GM13977 (cell line): ENCODE measurements at regions not wholly inside any gene's neighbourhood (a gene's known extent, or its start where the extent isn't known, plus 50 kb on each side); places are given as distances from the start of the nearest gene placed in this dataset.

Experiments used
- DNase-seq: peaks from one replicate; pipeline ENCODE4 v3.0.0; 2012; ENCODE audit warnings: low spot score
- CTCF ChIP-seq: IDR thresholded peaks from 2 replicates; pipeline ENCODE4 v1.5.1; 2012; ENCODE audit warnings: mild to moderate bottlenecking, control low read depth; ENCODE audit not compliant: insufficient read depth; ENCODE audit errors: extremely low read depth, missing control alignments
- in situ Hi-C: fragments of 300-500 bp; cut with MboI; formaldehyde crosslinking; loops from one replicate; pipeline ENCODE4 v1.12.0; 2022; ENCODE audit warnings: low sequenced_read_pairs, low pct_unique_long_range_greater_than_20kb, mixed read lengths, inconsistent platforms; ENCODE audit not compliant: unreplicated experiment

DNA sequence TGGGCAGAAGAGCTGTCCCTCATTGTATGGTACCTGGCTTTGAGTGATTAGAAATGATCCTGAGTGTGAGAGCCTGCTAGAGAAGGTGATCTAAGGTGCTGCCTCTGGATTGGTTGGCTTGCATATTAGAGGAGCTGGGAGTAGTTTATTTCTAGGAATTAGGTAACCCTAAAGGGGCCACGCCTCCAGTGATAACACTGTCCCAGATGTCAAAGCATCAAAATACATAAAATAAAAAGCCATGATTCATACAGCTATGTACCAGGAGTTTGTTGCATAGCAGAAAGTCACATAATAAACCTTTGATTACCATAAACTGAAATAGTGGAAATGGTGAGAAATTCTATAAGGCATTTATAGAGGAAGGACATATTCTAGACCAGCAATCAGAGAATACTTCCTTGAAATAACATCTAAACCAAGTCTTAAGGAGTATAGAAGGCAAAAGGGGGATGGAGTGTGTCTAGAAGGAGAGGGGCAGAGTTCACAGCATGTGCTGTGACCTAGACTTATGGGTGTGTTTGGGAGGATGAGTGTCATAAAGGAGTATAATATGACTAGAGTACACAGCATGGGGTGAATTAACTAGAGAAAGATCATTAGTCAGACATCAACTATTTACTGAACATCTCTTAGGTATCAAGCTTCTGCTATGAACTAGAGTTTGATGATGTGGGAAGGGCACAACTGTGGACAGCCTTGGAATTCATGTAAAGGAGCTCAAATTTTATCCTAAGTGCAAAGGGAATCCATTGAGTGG lies 686.4 kb downstream of the GALC start:
- in situ Hi-C loops, result no loop called here
- TF ChIP-seq CTCF, result no peak
- no peak for DNase-seq

DNA sequence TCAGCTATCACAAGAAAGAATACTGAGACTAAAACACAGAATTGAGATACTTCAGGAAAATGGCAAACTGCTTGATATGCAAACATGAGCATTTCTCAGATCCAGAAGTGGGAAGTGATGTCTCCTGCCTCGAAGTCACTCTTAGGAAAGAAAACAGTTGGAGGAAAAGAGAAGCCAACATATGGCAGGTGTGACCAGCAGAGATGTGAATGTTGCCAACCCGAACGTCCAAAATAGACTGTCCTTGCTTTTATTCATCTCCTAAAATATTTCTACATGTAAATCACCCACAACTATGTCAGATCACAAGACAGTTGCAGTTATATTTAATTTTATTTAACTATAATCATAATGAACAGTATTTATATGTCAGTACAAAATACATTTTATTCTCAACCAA lies 687.6 kb downstream of the GALC start:
- in situ Hi-C loops, result no loop called here

GRCh38 chr14:87304404-87304803 lies 688.6 kb downstream of the GALC start:
- no peak for DNase-seq
- TF ChIP-seq CTCF, result no peak
- in situ Hi-C loops, result no loop called here

More for the DNA sequence above, 687.6 kb downstream of the GALC start:
- no peak for DNase-seq
- TF ChIP-seq CTCF, result no peak

DNA sequence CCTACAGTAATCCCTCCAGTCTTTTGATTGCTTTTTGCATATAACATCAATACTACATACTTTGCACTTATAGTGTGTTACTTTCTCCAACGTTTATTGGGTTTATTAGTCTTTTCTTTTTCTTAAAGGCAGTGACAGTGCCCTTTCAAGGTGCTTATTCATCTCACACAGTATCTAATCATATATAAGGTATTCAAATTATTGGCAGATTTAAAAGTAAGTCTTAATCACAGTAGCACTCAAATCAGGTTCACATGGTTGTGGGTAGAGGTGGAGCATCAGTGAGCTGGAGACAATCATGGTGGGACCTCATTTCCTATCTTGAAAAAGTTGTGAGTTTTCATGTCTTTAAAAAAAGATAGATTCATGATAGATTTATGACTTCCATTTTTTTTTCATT lies 706.2 kb downstream of the GALC start:
- no peak for TF ChIP-seq CTCF
- DNase-seq, result no peak
- in situ Hi-C loops, result no loop called here

GRCh38 chr14:87286191-87286590 lies 706.8 kb downstream of the GALC start:
- no peak for DNase-seq
- in situ Hi-C loops, result no loop called here
- TF ChIP-seq CTCF, result no peak

GRCh38 chr14:87285506-87285905 lies 707.5 kb downstream of the GALC start:
- in situ Hi-C loops, result no loop called here
- DNase-seq, result no peak
- TF ChIP-seq CTCF, result no peak
